ENCODE measurements at regions not wholly inside any gene's neighbourhood (a gene's known extent, or its start where the extent isn't known, plus 50 kb on each side); places are given as distances from the start of the nearest gene placed in this dataset.

DNA sequence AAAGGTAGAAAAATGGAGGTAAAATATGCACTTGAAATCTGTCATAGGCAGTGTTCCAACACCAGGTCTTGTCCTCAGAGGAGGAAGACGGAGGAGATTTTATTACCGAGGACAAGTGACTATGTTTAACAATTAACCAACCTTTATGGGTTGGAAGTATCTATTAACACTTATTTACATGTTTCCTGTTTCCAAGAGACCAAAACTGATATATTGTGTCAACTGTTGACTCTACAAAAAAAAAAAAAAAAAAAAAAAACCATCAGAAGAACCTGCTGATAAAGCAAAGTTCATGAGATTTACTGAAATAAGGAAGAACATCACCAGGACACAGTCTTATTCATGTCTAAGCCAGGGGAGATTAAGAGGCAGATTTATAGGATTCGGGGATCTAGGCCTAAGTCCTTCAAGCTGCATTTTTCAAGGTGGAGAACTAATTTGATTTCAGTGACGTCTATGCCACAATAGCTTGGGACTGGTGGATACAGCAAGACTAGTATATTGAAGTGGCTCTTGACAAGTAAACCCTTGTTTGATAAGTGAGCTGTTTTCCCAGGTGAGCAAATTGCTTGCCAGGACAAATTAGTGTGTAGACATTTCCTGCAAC lies 126.6 kb upstream of the NAA20 start:
- 56 to 64% (median 60%) methylated on average over 4 of the region's 4 CpGs for WGBS, 4 donors
- Histone ChIP-seq H3K36me3 (peaks cover 0 to 55% (median 11%) of the 10 kb centered on the region in 9 donors), H3K4me1 (peaks cover 10 to 77% (median 59%) of the 10 kb centered on the region in 12 donors), H3K27ac (peak overlapping the region; percentile 24 to 97 (median 86)), H3K27me3 (no peaks in the 10 kb centered on the region), H3K4me3 (peak overlapping the region in 10 of 12 donors; percentile 19 to 61 (median 54)), H3K9me3 (peaks cover 0 to 6% (median 0%) of the 10 kb centered on the region in 12 donors)
- DNase-seq (no peak), ATAC-seq (no peak)
- intact Hi-C loops (cut with DNase I) = loop anchor here in 1 of 10 donors (5.0 kb wide), 1 partner anchor 107 kb away; no protein-coding TSS in a partner anchor
- TF ChIP-seq, protein P1, sequence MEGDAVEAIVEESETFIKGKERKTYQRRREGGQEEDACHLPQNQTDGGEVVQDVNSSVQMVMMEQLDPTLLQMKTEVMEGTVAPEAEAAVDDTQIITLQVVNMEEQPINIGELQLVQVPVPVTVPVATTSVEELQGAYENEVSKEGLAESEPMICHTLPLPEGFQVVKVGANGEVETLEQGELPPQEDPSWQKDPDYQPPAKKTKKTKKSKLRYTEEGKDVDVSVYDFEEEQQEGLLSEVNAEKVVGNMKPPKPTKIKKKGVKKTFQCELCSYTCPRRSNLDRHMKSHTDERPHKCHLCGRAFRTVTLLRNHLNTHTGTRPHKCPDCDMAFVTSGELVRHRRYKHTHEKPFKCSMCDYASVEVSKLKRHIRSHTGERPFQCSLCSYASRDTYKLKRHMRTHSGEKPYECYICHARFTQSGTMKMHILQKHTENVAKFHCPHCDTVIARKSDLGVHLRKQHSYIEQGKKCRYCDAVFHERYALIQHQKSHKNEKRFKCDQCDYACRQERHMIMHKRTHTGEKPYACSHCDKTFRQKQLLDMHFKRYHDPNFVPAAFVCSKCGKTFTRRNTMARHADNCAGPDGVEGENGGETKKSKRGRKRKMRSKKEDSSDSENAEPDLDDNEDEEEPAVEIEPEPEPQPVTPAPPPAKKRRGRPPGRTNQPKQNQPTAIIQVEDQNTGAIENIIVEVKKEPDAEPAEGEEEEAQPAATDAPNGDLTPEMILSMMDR (IDR thresholded peaks at IDR 0.05) = no peak
- TF ChIP-seq POLR2A (IDR thresholded peaks at IDR 0.05) = no peak

- H3K4me1 ChIP-seq = peaks cover 10 to 59% (median 36%) of the 10 kb centered on the region in 12 donors
- TF ChIP-seq, protein P1 (IDR thresholded peaks at IDR 0.05) = no peak
- no peak for TF ChIP-seq POLR2A (IDR thresholded peaks at IDR 0.05)
- DNase-seq (no peak), ATAC-seq (no peak)
- no peak overlapping the region for H3K4me3 ChIP-seq
- 80 to 86% (median 85%) methylated on average over 4 of the region's 4 CpGs for WGBS, 4 donors
- intact Hi-C loops (cut with DNase I) = loop anchor here in 1 of 10 donors (5.0 kb wide), 1 partner anchor 104 kb away; no protein-coding TSS in a partner anchor
- no peak overlapping the region for H3K27ac ChIP-seq
- H3K9me3 ChIP-seq = peaks cover 0 to 6% (median 0%) of the 10 kb centered on the region in 12 donors
- H3K27me3 ChIP-seq = no peaks in the 10 kb centered on the region
- H3K36me3 ChIP-seq = peaks cover 0 to 83% (median 29%) of the 10 kb centered on the region in 9 donors
These were observed 123.8 kb upstream of the NAA20 start for GRCh38 chr20:19893356-19893755.

- DNase-seq (no peak), ATAC-seq (no peak)
- Histone ChIP-seq H3K27ac (no peak overlapping the region), H3K9me3 (peaks cover 0 to 20% (median 3%) of the 10 kb centered on the region in 12 donors), H3K4me1 (peaks cover 3 to 42% (median 16%) of the 10 kb centered on the region in 12 donors), H3K27me3 (no peaks in the 10 kb centered on the region), H3K4me3 (no peak overlapping the region), H3K36me3 (peaks cover 0 to 86% (median 39%) of the 10 kb centered on the region in 9 donors)
- intact Hi-C loops (cut with DNase I) = no loop called here
- no peak for TF ChIP-seq POLR2A (IDR thresholded peaks at IDR 0.05)
- TF ChIP-seq, protein P1 (IDR thresholded peaks at IDR 0.05) = no peak
- 90 to 98% (median 93%) methylated on average over 2 of the region's 2 CpGs for WGBS, 4 donors
These were observed 121.4 kb upstream of the NAA20 start for GRCh38 chr20:19895761-19896160.

GRCh38 chr20:19897891-19898290 lies 119.3 kb upstream of the NAA20 start:
- no peak overlapping the region for H3K4me3 ChIP-seq
- 77 to 85% (median 80%) methylated on average over 6 of the region's 6 CpGs for WGBS, 4 donors
- intact Hi-C loops (cut with DNase I) = no loop called here
- peaks cover 0 to 14% (median 3%) of the 10 kb centered on the region in 12 donors for H3K9me3 ChIP-seq
- H3K27me3 ChIP-seq = no peaks in the 10 kb centered on the region
- H3K4me1 ChIP-seq = peaks cover 0 to 34% (median 16%) of the 10 kb centered on the region in 12 donors
- TF ChIP-seq POLR2A (IDR thresholded peaks at IDR 0.05) = no peak
- TF ChIP-seq, protein P1 (IDR thresholded peaks at IDR 0.05) = no peak
- DNase-seq (no peak), ATAC-seq (peak in 1 of 4 donors; percentile 47)
- no peak overlapping the region for H3K27ac ChIP-seq
- H3K36me3 ChIP-seq = peaks cover 0 to 78% (median 39%) of the 10 kb centered on the region in 9 donors

Data from heart left ventricle (tissue), 16 donors.